ENCODE measurements at regions not wholly inside any gene's neighbourhood (a gene's known extent, or its start where the extent isn't known, plus 50 kb on each side); places are given as distances from the start of the nearest gene placed in this dataset.

DNA sequence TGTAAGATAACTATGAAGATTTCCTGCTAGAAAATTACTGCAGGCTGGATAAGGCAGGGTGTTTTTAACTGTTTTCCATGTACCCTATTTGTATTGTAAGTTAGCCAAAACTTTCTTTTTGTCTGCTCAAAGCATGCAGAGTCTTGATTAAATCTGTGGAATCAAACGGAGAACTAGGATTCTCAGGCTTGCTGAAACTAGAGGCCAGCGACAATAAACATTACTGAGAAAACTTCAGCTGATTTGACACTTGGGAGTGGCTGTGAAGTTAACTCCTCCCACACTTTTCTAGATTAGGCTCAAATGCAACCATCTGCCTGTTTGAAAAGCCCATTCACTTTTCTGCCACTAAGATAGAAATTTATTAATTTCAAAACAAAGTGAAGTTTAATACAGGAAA lies 153.2 kb upstream of the FRMD4B start:
- TF ChIP-seq, protein P1, sequence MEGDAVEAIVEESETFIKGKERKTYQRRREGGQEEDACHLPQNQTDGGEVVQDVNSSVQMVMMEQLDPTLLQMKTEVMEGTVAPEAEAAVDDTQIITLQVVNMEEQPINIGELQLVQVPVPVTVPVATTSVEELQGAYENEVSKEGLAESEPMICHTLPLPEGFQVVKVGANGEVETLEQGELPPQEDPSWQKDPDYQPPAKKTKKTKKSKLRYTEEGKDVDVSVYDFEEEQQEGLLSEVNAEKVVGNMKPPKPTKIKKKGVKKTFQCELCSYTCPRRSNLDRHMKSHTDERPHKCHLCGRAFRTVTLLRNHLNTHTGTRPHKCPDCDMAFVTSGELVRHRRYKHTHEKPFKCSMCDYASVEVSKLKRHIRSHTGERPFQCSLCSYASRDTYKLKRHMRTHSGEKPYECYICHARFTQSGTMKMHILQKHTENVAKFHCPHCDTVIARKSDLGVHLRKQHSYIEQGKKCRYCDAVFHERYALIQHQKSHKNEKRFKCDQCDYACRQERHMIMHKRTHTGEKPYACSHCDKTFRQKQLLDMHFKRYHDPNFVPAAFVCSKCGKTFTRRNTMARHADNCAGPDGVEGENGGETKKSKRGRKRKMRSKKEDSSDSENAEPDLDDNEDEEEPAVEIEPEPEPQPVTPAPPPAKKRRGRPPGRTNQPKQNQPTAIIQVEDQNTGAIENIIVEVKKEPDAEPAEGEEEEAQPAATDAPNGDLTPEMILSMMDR (IDR thresholded peaks at IDR 0.05): no peak
- no peak for TF ChIP-seq ZFX (IDR thresholded peaks at IDR 0.05; ENCODE audit: borderline replicate concordance)

Data from 22Rv1 (cell line).